GM23248 (cell line): ENCODE measurements at regions not wholly inside any gene's neighbourhood (a gene's known extent, or its start where the extent isn't known, plus 50 kb on each side); places are given as distances from the start of the nearest gene placed in this dataset.
A peak's percentile ranks its signal among the peaks of the same experiment; 100 is the strongest.
"Not testable (repeated sequence)": the region's sequence is repeated elsewhere in the genome, so short reads cannot be mapped to it uniquely, and the experiment has no call there.

ENCODE experiments used
- DNase-seq: peaks from one replicate; pipeline ENCODE4 v3.0.0-alpha.2; 2015
- H2AFZ ChIP-seq: fragments of 200-600 bp; sonication (generic); 2 replicates; pipeline ENCODE4 v1.6.1; 2016; ENCODE audit warnings: antibody characterized with exemption
- H3F3A ChIP-seq: fragments of 200-600 bp; sonication (generic); 2 replicates; pipeline ENCODE4 v1.6.1; 2016; ENCODE audit warnings: mild to moderate bottlenecking, antibody characterized with exemption, mixed run types; ENCODE audit not compliant: insufficient read depth
- H3K27ac ChIP-seq: fragments of 200-600 bp; sonication (generic); 2 replicates; pipeline ENCODE4 v1.5.1; 2016; ENCODE audit warnings: mild to moderate bottlenecking
- H3K27me3 ChIP-seq: fragments of 200-600 bp; sonication (generic); replicated peaks from 2 replicates; pipeline ENCODE4 v1.6.1; 2016; ENCODE audit warnings: mild to moderate bottlenecking; ENCODE audit not compliant: insufficient read depth
- H3K36me3 ChIP-seq: fragments of 200-600 bp; sonication (generic); 2 replicates; pipeline ENCODE4 v1.6.1; 2016; ENCODE audit warnings: low read depth, mild to moderate bottlenecking
- H3K4me1 ChIP-seq: fragments of 200-600 bp; sonication (generic); 2 replicates; pipeline ENCODE4 v1.6.1; 2016; ENCODE audit warnings: mild to moderate bottlenecking; ENCODE audit not compliant: insufficient read depth
- H3K4me2 ChIP-seq: fragments of 200-600 bp; sonication (generic); one replicate; pipeline ENCODE4 v1.6.1; 2016; ENCODE audit warnings: mild to moderate bottlenecking; ENCODE audit not compliant: unreplicated experiment
- H3K4me3 ChIP-seq: fragments of 200-600 bp; sonication (generic); 2 replicates; pipeline ENCODE4 v1.5.1; 2016; ENCODE audit warnings: mild to moderate bottlenecking
- H3K79me2 ChIP-seq: fragments of 200-600 bp; sonication (generic); 2 replicates; pipeline ENCODE4 v1.6.1; 2016; ENCODE audit warnings: mild to moderate bottlenecking; ENCODE audit not compliant: insufficient read depth
- H3K9ac ChIP-seq: fragments of 200-600 bp; sonication (generic); 2 replicates; pipeline ENCODE4 v1.6.1; 2016; ENCODE audit warnings: mild to moderate bottlenecking
- H3K9me2 ChIP-seq: fragments of 200-600 bp; sonication (generic); 2 replicates; pipeline ENCODE4 v1.6.1; 2016; ENCODE audit warnings: mixed run types, mild to moderate bottlenecking, moderate library complexity; ENCODE audit not compliant: insufficient read depth
- H3K9me3 ChIP-seq: fragments of 200-600 bp; sonication (generic); one replicate; pipeline ENCODE4 v1.6.1; 2017; ENCODE audit warnings: low read depth
- H4K20me1 ChIP-seq: fragments of 200-600 bp; sonication (generic); 2 replicates; pipeline ENCODE4 v1.6.0; 2016; ENCODE audit not compliant: insufficient read depth
- EZH2 ChIP-seq: fragments of 200-600 bp; sonication (generic); IDR thresholded peaks from 2 replicates; pipeline ENCODE4 v1.6.1; 2018; ENCODE audit warnings: antibody characterized with exemption, mild to moderate bottlenecking; ENCODE audit not compliant: insufficient read depth, poor library complexity, severe bottlenecking
- EZH2phosphoT487 ChIP-seq: fragments of 200-600 bp; sonication (generic); IDR thresholded peaks from 2 replicates; pipeline ENCODE4 v1.6.1; 2018; ENCODE audit warnings: antibody characterized with exemption, moderate library complexity, mild to moderate bottlenecking, low read depth; ENCODE audit not compliant: insufficient read depth
- WGBS, 2 experiments: methylation state at CpG; one replicate each; pipeline ENCODE4 v1.1.6; 2015 to 2017; ENCODE audit warnings: low lambda C conversion rate in 2 of 2, low coverage in 1 of 2; ENCODE audit errors: missing lambda C conversion rate in 2 of 2; 5-methylcytosine and 5-hydroxymethylcytosine counted together
- in situ Hi-C: fragments of 300-500 bp; cut with MboI; formaldehyde crosslinking; loops from 2 replicates; pipeline ENCODE4 v1.15.0; 2020

- H3K4me1 ChIP-seq, H3K4me3 ChIP-seq, H3K36me3 ChIP-seq, H3K9me2 ChIP-seq, H3K27ac ChIP-seq, H3K4me2 ChIP-seq, H2AFZ ChIP-seq, H3K9me3 ChIP-seq, in situ Hi-C loops, H3K79me2 ChIP-seq, H3K9ac ChIP-seq, H3F3A ChIP-seq, H4K20me1 ChIP-seq, H3K27me3 ChIP-seq, DNase-seq: not testable (repeated sequence)
- 67 to 74% methylated on average over 1 of the region's 1 CpG for WGBS, 2 experiments
Measured at GRCh38 chr10:95137990-95138625, 55.9 kb upstream of the ACSM6 start.

GRCh38 chr10:95134490-95134889, 59.5 kb upstream of the ACSM6 start:
- H3K9me3 ChIP-seq = no peaks in the 10 kb centered on the region
- 51 to 56% methylated on average over 1 of the region's 1 CpG for WGBS, 2 experiments
- no peak overlapping the region for H3K4me2 ChIP-seq
- no peak for TF ChIP-seq EZH2phosphoT487
- no peak for TF ChIP-seq EZH2
- no peak for DNase-seq
- H3K4me3 ChIP-seq = no peak overlapping the region
- H3K9ac ChIP-seq = no peak overlapping the region
- H3K27me3 ChIP-seq = no peaks in the 10 kb centered on the region
- H3K79me2 ChIP-seq = no peaks in the 10 kb centered on the region
- no peaks in the 10 kb centered on the region for H3K36me3 ChIP-seq
- H3K27ac ChIP-seq = no peak overlapping the region
- H4K20me1 ChIP-seq = no peaks in the 10 kb centered on the region
- H3F3A ChIP-seq = no peaks in the 10 kb centered on the region
- in situ Hi-C loops = no loop called here
- no peak overlapping the region for H2AFZ ChIP-seq
- H3K9me2 ChIP-seq = no peaks in the 10 kb centered on the region
- H3K4me1 ChIP-seq = no peaks in the 10 kb centered on the region

- no peaks in the 10 kb centered on the region for H3K4me1 ChIP-seq
- H4K20me1 ChIP-seq = no peaks in the 10 kb centered on the region
- no peaks in the 10 kb centered on the region for H3K79me2 ChIP-seq
- H3F3A ChIP-seq = no peaks in the 10 kb centered on the region
- H3K27ac ChIP-seq = no peak overlapping the region
- no peak overlapping the region for H2AFZ ChIP-seq
- no peaks in the 10 kb centered on the region for H3K27me3 ChIP-seq
- in situ Hi-C loops = no loop called here
- 26 to 29% methylated on average over 2 of the region's 2 CpGs for WGBS, 2 experiments
- no peak overlapping the region for H3K4me3 ChIP-seq
- H3K9me2 ChIP-seq = no peaks in the 10 kb centered on the region
- TF ChIP-seq EZH2phosphoT487 = no peak
- TF ChIP-seq EZH2 = no peak
- no peak for DNase-seq
- H3K9ac ChIP-seq = no peak overlapping the region
- no peaks in the 10 kb centered on the region for H3K36me3 ChIP-seq
- H3K9me3 ChIP-seq = no peaks in the 10 kb centered on the region
- no peak overlapping the region for H3K4me2 ChIP-seq
Measured at GRCh38 chr10:95133997-95134396, 60.0 kb upstream of the ACSM6 start.

- Histone ChIP-seq H3K4me2 (no peak overlapping the region), H4K20me1 (no peaks in the 10 kb centered on the region), H3K4me1 (no peaks in the 10 kb centered on the region), H3K9me2 (no peaks in the 10 kb centered on the region), H3K79me2 (no peaks in the 10 kb centered on the region), H3K36me3 (no peaks in the 10 kb centered on the region), H3K4me3 (no peak overlapping the region), H3K27me3 (no peaks in the 10 kb centered on the region), H2AFZ (no peak overlapping the region), H3K9ac (no peak overlapping the region), H3K9me3 (no peaks in the 10 kb centered on the region), H3F3A (no peaks in the 10 kb centered on the region), H3K27ac (no peak overlapping the region)
- in situ Hi-C loops = no loop called here
- no peak for TF ChIP-seq EZH2phosphoT487
- peak; percentile 85 for DNase-seq
- WGBS, 2 experiments = 36 to 37% methylated on average over 4 of the region's 4 CpGs
Measured at GRCh38 chr10:95133016-95133752, 60.9 kb upstream of the ACSM6 start.

GRCh38 chr10:95130429-95130828, 61.1 kb upstream of the CYP2C8 start:
- in situ Hi-C loops, H2AFZ ChIP-seq, H3K9ac ChIP-seq, H3K79me2 ChIP-seq, H3K4me3 ChIP-seq, H3K27me3 ChIP-seq, H3K4me2 ChIP-seq, DNase-seq, H3K4me1 ChIP-seq, H3K36me3 ChIP-seq, H4K20me1 ChIP-seq, H3F3A ChIP-seq, H3K9me3 ChIP-seq, H3K27ac ChIP-seq, H3K9me2 ChIP-seq: not testable (repeated sequence)
- WGBS, 2 experiments = 70 to 71% methylated on average over 2 of the region's 2 CpGs
